Astrocyte (in vitro differentiated cells and primary cell): ENCODE measurements at regions not wholly inside any gene's neighbourhood (a gene's known extent, or its start where the extent isn't known, plus 50 kb on each side); places are given as distances from the start of the nearest gene placed in this dataset.

Experiments used
- EZH2 ChIP-seq: IDR thresholded peaks from 2 replicates; pipeline ENCODE4 v1.6.1; 2012; ENCODE audit warnings: mild to moderate bottlenecking, low read length, inconsistent platforms; ENCODE audit not compliant: insufficient read depth
- TF ChIP-seq, protein P1 (sequence below): IDR thresholded peaks from 2 replicates; pipeline ENCODE4 v1.5.1; 2011; ENCODE audit warnings: low read depth, mild to moderate bottlenecking, inconsistent platforms, low read length, moderate library complexity; ENCODE audit not compliant: insufficient read depth

- TF ChIP-seq, protein P1, sequence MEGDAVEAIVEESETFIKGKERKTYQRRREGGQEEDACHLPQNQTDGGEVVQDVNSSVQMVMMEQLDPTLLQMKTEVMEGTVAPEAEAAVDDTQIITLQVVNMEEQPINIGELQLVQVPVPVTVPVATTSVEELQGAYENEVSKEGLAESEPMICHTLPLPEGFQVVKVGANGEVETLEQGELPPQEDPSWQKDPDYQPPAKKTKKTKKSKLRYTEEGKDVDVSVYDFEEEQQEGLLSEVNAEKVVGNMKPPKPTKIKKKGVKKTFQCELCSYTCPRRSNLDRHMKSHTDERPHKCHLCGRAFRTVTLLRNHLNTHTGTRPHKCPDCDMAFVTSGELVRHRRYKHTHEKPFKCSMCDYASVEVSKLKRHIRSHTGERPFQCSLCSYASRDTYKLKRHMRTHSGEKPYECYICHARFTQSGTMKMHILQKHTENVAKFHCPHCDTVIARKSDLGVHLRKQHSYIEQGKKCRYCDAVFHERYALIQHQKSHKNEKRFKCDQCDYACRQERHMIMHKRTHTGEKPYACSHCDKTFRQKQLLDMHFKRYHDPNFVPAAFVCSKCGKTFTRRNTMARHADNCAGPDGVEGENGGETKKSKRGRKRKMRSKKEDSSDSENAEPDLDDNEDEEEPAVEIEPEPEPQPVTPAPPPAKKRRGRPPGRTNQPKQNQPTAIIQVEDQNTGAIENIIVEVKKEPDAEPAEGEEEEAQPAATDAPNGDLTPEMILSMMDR = no peak
- TF ChIP-seq EZH2 = no peak
Measured at GRCh38 chr14:22472466-22472865, 116.6 kb downstream of the DAD1 start.
